ENCODE measurements at regions not wholly inside any gene's neighbourhood (a gene's known extent, or its start where the extent isn't known, plus 50 kb on each side); places are given as distances from the start of the nearest gene placed in this dataset.

DNA sequence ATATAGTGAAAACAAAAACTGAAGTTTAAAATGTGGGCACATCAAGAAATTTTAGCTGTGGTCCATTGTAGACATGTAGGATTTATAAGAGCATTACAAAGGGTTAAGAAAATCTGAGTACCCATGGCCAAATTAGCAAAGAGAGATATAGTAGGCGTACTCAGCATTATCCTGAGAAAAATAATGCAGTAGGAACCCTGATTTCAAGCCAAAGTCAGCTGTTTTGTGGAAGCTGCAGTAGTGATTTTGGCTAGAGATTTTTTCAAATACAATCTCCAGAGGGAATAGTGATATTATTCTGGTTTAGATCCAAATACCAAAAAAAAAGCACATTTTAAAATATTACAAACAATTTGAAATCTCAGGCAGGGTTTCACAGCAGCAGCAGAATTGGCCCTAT lies 450.9 kb downstream of the FBXO15 start:
- Histone ChIP-seq H2AFZ (ENCODE audit: low read length) (no peak overlapping the region), H3T11ph (ENCODE audit: low read length) (no peak overlapping the region), H3K79me2 (ENCODE audit: insufficient read depth, low read length) (no peaks in the 10 kb centered on the region), H3K23me2 (ENCODE audit: insufficient read length, low read depth, low read length, poor library complexity, severe bottlenecking) (no peaks in the 10 kb centered on the region), H2AK5ac (ENCODE audit: insufficient read length, low read length) (no peak overlapping the region), H3K23ac (ENCODE audit: insufficient read length, low read depth, low read length) (no peak overlapping the region), H3K79me1 (ENCODE audit: insufficient read depth, low read depth, low read length, poor library complexity, severe bottlenecking) (no peaks in the 10 kb centered on the region), H4K20me1 (ENCODE audit: control insufficient read depth, insufficient read depth, insufficient read length) (no peaks in the 10 kb centered on the region), H2BK20ac (ENCODE audit: low read depth, low read length, poor library complexity, severe bottlenecking) (no peak overlapping the region), H3K56ac (ENCODE audit: insufficient read length, low read depth, low read length) (no peak overlapping the region), H3K9me3 (ENCODE audit: control insufficient read depth, low read depth, low read length) (no peaks in the 10 kb centered on the region), H3K18ac (ENCODE audit: insufficient read length, low read depth, low read length) (no peak overlapping the region), H4K5ac (ENCODE audit: insufficient read length, low read depth, low read length) (no peak overlapping the region), H2BK5ac (ENCODE audit: insufficient read length, low read length) (no peak overlapping the region), H2BK120ac (ENCODE audit: low read depth, low read length, poor library complexity, severe bottlenecking) (no peak overlapping the region), H3K27me3 (ENCODE audit: insufficient read depth, low read length) (no peaks in the 10 kb centered on the region), H3K14ac (ENCODE audit: insufficient read depth, low read length) (no peak overlapping the region), H3K9ac (ENCODE audit: extremely low read depth, insufficient read length, low read length) (no peak overlapping the region), H4K91ac (ENCODE audit: insufficient read length, low read depth, low read length) (no peak overlapping the region), H3K4ac (ENCODE audit: low read depth, low read length) (no peak overlapping the region), H3K27ac (ENCODE audit: insufficient read length, low read depth, low read length) (no peak overlapping the region), H3K4me2 (ENCODE audit: insufficient read depth, insufficient read length, low read length) (no peak overlapping the region), H3K4me1 (ENCODE audit: insufficient read depth, low read length) (no peaks in the 10 kb centered on the region), H4K8ac (replicated peaks; ENCODE audit: insufficient read length, low read depth, low read length) (no peak overlapping the region), H2BK15ac (ENCODE audit: low read depth, low read length) (no peak overlapping the region), H2BK12ac (ENCODE audit: insufficient read length, low read depth, low read length) (no peak overlapping the region)
- TF ChIP-seq, protein P1, sequence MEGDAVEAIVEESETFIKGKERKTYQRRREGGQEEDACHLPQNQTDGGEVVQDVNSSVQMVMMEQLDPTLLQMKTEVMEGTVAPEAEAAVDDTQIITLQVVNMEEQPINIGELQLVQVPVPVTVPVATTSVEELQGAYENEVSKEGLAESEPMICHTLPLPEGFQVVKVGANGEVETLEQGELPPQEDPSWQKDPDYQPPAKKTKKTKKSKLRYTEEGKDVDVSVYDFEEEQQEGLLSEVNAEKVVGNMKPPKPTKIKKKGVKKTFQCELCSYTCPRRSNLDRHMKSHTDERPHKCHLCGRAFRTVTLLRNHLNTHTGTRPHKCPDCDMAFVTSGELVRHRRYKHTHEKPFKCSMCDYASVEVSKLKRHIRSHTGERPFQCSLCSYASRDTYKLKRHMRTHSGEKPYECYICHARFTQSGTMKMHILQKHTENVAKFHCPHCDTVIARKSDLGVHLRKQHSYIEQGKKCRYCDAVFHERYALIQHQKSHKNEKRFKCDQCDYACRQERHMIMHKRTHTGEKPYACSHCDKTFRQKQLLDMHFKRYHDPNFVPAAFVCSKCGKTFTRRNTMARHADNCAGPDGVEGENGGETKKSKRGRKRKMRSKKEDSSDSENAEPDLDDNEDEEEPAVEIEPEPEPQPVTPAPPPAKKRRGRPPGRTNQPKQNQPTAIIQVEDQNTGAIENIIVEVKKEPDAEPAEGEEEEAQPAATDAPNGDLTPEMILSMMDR (conservative IDR thresholded peaks at IDR 0.05), result no peak
- no peaks in the 10 kb centered on the region for H3K4me1 Mint-ChIP-seq
- H3K4me3 Mint-ChIP-seq, result no peak overlapping the region
- H3K9me3 Mint-ChIP-seq, result peaks cover 4 to 10% of the 10 kb centered on the region in 2 experiments; a peak in 3 of 5 replicates
- H3K36me3 Mint-ChIP-seq (ENCODE audit: insufficient read depth in 1 of 3, low read depth in 3 of 3), result peaks cover 0 to 10% (median 2%) of the 10 kb centered on the region in 3 experiments; a peak in 2 of 7 replicates
- WGBS (ENCODE audit: extremely low coverage, insufficient read length, low lambda C conversion rate), result no CpG with 5 or more reads among the region's 1 CpG
- no peaks in the 10 kb centered on the region for H3K27me3 Mint-ChIP-seq (ENCODE audit: low read depth)
- no peak for DNase-seq
- H3K27ac Mint-ChIP-seq, result no peak overlapping the region

Data from H9 (cell line).